Loucy (cell line): ENCODE measurements at regions not wholly inside any gene's neighbourhood (a gene's known extent, or its start where the extent isn't known, plus 50 kb on each side); places are given as distances from the start of the nearest gene placed in this dataset.

Experiments
- CTCF ChIP-seq: fragments of 200-600 bp; sonication (generic); conservative IDR thresholded peaks from 2 replicates; pipeline ENCODE4 v1.5.1; 2014; ENCODE audit warnings: mild to moderate bottlenecking, antibody characterized with exemption, low read length
- EZH2phosphoT487 ChIP-seq: fragments of 200-600 bp; IDR thresholded peaks from 2 replicates; pipeline ENCODE4 v1.6.1; 2018; ENCODE audit warnings: antibody characterized with exemption, mild to moderate bottlenecking, moderate library complexity, borderline replicate concordance

- TF ChIP-seq CTCF = peak; percentile 82
- no peak for TF ChIP-seq EZH2phosphoT487
These were observed 298.9 kb downstream of the DSEL start for GRCh38 chr18:67217551-67218166.
